HG03159 (cell line): ENCODE measurements at regions not wholly inside any gene's neighbourhood (a gene's known extent, or its start where the extent isn't known, plus 50 kb on each side); places are given as distances from the start of the nearest gene placed in this dataset.
"Not testable (repeated sequence)": the region's sequence is repeated elsewhere in the genome, so short reads cannot be mapped to it uniquely, and the experiment has no call there.

Experiments used
- ATAC-seq: cut with Tn5 transposase; IDR thresholded peaks from one replicate; pipeline ENCODE4 v1.9.1; 2021; ENCODE audit warnings: mild to moderate bottlenecking, moderate library complexity; ENCODE audit not compliant: unreplicated experiment

DNA sequence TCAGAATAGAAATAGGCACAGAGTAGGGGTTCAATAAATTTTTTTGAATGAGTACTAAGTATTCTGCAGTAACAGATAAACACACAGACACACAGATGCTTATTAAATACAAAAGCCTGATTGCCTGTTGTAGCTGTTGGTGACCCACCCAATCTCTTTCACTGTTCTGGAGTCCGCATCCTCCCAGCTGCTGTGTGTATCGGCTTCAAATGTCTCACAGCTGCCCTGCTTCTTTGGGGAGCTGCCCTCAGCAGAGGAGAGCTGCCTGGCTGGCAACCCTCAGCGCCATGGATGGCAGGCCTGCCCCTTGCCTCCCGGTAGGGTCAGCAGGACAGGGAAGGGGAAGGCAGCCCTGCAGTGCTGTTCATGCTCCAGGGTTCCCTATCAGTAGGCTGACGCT lies 50.5 kb upstream of the PRNP start:
- no peak for ATAC-seq

DNA sequence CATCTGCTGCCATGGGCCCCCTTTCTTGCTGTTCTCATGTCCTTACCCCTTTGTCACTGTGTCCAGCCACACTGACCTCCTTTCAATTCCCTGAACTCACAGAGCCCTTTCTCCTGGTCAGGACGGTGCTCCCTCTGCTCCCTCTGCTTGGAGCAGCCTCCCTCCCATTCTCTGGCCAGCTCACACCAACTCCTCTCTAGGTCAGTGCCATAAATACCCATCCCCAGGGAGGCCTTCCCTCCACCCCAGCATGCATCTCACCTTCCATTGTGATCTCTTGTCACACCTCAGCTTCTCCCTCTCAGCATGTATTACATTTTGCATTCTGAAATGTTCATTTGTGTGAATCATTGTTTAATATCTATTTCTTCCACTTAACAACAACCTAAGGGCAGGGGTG lies 50.9 kb upstream of the PRNP start:
- ATAC-seq = no peak

DNA sequence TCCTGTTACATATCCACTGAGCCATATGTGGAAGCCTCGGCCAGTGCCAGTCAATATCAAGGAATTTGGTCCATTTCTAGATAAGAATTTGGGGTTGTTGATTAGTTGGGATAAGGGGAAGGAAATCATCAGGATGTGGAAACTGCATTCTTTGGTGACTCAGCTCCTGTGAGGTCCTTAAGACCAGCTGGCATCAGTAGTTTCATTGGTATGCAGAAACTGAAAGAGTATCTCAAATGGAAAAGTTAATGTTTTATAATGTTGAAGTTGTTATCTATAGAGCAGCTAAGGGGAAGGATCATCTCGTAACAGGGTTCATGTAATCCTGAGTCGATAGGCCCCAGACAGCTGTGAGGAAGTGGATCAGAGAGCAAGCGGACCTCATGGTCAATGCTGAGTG lies 52.5 kb upstream of the PRNP start:
- no peak for ATAC-seq

DNA sequence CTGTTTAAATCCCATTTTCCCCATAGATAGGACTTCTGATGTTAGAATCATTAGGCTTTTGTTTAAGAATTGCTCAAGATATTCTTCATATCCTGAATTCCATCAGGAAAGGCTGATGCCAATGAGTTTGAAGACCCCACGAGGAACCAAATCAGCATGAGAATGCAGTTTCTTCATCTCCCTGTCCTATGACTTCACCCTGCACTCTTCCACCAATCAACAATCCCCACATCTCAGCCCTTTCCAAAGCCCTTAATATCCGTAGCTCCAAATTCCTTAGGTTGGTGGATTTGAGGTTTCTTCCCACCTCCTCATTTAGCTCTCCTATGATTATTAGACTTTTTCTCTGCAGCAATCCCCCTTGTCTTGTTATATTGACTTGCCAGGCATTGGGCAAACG lies 52.9 kb upstream of the PRNP start:
- ATAC-seq = no peak

DNA sequence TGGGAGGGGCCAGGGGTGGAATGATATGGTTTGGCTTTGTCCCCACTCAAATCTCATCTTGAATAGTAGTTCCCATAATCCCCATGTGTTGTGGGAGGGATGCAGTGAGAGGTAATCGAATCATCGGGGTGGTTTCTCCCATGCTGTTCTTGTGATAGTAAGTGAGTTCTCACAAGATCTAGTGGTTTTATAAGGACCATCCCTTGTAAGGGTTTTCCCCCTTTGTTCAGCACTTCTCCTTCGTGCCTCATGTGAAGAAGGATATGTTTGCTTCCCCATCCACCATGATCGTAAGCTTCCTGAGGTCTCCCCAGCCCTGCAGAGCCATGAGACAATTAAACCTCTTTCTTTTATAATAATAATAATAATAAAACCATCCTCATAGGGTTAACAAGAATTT lies 53.4 kb upstream of the PRNP start:
- ATAC-seq = no peak

DNA sequence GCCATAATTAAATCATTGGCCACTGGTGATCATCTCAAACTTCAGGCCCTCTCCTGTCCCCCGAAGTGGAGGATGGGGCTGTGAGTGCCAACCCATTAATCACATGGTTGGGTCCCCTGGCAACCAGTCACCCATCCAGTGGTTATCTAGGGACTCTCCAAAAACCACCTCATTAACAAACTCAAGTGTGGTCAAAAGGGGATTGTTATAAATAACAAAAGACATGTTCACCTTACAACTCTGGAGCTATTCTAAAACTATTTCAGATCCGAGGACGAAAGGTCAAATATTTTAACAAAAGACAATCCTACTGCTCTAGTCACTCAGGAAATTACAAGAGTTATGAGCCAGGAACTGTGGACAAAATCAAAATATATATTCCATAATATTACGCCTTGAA lies 60.0 kb upstream of the PRNP start:
- ATAC-seq = no peak

DNA sequence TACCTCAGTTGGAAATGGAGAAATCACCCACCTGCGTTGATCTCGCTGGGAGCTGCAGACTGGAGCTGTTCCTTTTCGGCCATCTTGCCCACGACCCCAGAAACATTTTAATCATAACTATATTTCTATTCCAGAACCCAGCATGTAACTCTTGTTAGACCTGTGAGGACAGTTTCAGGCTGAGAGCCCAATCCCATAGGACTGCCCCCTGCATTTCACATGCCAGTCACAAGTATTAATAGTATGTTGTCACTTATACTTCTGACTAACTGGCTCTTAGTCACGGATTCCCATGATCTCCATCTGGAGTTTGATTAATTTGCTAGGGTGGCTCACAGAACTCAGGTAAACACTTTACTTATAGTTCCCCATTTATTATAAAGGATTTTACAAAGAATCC lies 60.6 kb upstream of the PRNP start:
- no peak for ATAC-seq

DNA sequence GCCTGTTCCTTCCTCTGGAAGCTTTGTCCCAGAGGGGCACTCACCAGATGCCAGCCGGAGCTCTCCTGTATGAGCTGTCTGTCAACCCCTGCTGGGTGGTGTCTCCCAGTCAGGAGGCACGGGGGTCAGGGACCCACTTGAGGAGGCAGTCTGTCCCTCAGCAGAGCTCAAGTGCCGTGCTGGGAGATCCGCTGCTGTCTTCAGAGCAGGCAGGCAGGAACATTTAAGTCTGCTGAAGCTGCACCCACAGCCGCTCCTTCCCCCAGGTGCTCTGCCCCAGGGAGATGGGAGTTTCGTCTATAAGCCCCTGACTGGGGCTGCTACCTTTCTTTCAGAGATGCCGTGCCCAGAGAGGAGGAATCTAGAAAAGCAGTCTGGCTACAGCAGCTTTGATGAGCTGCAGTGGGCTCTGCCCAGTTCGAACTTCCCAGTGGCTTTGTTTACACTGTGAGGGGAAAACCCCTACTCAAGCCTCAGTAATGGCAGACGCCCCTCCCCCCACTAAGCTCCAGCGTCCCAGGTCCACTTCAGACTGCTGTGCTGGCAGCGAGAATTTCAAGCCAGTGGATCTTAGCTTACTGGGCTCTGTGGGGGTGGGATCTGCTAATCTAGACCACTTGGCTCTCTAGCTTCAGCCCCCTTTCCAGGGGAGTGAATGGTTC lies 61.5 kb upstream of the PRNP start:
- not testable (repeated sequence) for ATAC-seq

DNA sequence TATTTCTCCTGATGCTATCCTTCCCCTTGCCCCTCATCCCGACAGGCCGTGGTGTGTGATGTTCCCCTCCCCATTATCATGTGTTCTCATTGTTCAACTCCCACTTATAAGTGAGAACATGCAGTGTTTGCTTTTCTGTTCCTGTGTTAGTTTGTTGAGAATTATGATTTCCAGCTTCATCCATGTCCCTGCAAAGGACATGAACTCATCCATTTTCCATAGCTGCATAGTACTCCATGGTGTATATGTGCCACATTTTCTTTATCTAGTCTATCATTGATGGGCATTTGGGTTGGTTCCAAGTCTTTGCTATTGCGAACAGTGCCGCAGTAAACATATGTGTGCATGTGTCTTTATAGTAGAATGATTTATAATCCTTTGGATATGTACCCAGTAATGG lies 67.1 kb upstream of the PRNP start:
- ATAC-seq = not testable (repeated sequence)

DNA sequence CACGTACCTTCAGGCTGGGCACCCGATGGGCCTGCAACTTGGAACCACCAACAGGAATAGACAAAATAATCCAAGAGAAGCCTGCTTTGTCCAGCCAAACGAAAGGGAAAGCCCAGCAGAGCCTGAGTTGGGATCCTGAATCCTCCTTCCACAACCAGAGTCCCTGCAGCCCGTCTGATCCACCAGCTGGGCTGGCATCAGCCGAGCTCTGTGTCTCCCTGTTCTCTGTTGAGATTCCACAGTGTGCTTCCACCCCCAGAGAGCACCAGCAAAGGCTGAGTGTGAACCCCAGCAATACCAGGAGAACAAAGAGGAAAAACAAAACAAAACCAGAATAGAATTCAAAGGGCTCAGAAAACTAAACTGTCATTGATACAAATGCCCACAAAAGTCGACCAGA lies 68.8 kb upstream of the PRNP start:
- no peak for ATAC-seq

DNA sequence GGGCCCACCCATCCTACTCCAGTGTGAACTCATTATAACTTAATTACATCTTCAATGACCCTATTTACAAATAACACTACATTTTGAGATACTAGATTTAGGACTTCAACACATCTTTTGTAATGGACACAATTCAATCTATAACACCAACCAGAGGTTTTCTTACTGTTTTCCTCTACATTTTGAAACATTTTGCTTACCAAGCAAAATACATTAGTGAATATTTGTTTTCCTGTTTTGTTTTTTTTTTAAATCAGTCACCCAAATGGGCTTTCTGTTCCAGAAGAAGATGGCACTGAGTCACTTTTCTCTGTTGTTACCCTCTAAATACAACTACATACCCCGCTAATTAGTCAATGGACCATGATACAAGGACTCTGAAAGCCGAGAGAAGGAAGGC lies 69.2 kb upstream of the PRNP start:
- ATAC-seq = no peak

DNA sequence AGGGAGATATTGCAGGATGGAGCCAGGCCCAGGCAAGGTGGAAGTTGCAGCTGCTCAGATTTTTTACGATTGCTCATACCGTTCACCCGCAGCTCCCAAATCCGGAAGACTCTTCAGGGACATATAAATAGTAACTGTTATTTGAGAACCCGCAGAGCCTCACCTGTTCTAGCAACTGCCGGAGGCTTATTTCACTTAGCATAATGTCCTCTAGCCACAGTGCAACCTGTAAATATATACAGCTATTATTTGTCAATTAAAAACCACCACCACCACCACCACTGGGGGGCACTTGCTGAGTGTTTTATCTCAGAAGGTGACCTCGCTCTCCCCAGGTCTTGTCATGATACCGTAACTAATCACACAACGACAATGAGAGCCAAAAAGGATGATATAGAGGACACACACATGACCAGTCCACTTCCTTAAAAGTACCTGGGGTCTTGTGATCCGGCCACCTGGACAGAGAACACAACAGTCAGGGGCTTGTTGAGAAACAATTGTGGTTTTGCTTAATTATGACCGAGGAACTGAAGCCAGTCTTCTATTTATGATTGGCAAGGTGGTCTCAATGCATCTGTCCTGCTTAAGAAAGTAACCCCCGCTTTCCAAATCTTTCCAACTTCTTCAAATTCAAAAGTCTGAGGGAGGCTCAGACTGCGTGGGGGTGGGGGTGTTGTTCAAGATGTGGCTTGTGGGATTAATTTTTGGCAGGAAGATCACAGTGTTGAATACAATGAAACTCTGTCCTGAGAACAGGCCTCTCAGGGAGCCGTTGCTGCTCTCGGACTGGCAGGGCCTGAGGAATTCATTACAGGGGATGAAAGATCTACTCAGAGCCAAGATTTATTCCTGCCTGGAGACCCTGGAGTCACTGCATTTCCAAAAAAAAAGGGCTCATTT lies 72.3 kb upstream of the PRNP start:
- ATAC-seq = no peak

DNA sequence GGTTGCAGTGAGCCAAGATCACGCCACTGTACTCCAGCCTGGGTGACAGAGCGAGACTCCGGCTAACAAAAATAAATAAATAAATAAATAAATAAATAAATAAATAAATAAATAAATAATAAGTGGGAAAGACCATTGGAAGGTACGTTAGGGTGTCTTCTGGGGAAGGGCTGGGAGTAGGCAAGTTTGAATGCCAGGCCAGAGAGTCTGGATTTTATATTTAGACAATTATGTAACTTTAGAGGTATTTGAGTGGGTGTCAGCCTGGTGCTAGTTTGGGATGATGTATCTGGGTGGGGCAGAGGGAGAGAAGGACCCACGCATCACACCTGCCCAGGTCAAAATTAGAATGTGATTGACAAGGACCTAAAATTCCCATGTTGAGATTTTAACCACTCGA lies 73.1 kb upstream of the PRNP start:
- ATAC-seq = no peak

DNA sequence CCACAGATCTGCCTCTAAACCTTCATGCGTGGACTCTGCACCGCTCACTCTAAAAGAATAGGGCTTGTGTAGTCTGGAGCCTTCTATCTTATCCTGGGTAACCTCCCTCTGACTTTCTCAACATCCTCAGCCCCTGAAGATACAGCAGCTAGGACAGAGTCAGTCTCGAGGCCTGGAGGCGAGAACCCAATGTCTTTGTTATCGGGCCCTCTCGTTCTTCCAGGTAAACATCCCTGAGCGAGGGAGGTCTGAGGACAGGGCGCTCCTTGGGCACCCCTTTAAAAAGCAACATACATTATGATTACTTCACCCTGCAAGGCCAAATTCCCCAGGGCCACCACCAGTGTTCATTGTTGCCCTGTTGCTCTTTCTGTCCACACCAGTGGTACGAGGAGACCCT lies 75.4 kb upstream of the PRNP start:
- no peak for ATAC-seq

DNA sequence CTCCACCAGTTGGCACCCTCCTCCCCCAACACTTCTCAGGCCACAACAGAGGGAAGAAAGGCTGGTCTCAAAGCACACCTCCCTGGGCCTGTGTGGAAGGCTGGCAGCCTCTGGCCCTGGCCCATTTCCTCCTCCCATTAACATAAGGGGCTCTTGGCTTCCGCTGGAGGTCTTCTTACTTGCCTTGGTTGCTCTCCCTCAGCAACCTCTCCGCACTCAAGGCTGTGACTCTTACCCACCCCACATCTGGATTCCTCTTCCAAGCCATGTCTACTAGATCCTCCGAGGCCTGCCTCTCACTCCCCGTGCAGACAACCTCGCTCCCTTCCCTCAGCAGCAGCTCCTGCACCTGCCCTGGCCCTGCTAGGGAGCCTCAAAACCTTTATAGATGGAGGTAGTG lies 76.7 kb upstream of the PRNP start:
- ATAC-seq = no peak

DNA sequence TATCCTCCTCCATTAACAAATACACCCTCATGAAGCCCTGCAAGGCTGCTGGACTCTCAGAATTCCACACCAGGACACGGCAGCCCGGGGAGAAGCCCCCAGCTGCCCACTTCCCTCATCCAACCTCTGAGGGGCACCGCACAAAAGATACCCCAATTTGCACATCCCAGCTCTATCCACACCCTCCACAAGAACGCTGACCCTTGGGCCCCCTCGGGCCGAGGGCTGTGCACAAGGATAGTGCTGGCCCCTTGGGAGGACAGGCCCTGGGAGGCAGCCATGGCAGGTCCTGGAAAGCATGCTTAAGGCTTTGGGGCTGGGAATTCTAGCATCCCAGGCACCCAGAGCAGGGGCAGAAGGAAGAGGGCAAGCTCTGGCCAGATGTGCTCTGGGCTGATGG lies 77.4 kb upstream of the PRNP start:
- ATAC-seq = no peak

DNA sequence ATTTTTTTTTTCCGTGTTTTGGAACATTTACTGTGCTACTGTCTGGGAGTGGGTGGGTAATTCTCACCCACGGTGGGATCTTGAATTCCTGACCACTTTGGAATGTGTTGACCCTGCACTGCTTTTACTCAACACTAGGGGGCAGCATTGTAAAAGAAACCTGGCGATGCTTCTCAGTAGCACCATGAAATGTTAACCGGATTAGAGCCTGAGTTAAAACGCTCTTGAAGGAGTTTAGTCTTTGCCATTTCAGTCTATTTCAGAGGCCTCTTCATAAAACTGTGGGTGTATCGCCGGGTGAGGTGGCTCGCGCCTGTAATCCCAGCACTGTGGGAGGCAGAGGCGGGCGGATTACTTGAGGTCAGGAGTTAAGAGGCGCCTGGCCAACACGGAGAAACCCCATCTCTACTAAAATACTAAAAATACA lies 79.0 kb upstream of the PRNP start:
- ATAC-seq = no peak

DNA sequence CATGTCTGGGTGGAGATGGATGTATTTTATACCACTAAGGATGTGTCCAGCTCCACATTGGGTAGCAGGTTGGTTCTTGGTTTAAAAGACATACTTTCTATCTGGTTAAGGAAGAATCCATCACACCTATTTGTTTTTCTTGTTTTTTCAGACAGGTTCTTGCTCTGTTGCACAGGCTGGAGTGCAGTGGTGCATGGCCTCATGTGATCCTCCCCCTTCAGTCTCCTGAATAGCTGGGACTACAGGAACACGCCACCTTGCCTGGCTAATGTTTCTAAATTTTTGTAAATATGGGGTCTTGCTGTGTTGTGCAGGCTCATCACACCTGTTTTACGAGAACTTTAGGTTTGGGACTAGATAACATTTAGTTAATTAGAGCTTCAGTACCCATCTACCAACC lies 80.2 kb upstream of the PRNP start:
- no peak for ATAC-seq

DNA sequence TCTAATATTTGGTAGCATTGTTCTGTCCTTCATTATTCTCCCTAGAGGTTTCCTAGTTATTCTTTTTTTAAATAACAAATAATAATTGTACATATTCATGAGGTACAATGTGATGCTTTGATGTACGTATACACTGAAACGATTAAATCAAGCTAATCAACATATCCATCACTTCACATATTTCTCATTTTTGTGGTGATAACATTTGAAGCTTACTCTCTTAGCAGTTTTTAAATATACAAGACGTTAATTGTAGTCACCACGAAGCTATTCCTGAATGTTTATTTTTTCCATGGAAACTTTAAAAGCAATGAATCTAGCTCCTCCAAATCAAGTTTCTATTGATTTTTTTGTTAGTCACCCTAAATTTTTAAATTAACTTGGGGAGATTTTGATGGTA lies 81.1 kb upstream of the PRNP start:
- ATAC-seq = no peak

DNA sequence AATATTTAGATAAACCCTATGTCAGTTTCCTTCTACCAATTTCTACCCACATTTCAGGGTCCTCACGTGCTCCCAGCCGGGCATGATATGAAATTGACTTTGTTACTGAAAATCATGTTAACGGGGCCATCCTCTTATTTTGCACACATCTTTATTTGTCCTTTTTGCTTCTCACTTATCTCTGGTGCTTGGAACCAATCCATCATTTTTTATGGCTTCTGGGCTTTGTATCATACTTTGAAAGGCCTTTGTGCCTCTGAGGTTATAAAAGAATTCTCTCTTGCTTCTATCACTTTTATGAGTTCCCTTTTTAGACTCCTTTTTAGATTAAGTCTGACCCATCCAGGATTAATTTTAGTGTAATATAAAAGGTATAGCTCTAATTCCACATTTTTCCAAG lies 81.7 kb upstream of the PRNP start:
- no peak for ATAC-seq

DNA sequence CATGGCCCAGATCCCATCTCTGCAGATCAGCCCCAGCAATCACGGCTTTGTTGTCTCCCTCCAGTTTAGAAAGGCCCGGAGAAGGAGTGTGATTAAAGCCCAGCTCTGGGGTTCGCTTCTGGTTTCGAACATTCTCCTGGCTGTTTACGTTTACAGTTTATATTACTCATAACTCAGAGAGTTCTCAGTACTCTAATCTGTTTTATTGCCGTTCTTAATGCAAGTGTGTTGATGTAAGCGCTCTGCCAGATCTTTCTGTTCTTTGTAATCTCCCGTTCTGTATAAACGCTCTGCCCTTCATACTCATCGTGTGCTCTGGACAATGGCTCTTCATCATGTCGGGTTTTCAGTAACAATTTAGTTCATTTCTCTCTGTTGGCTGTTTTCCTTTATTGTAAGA lies 82.5 kb upstream of the PRNP start:
- no peak for ATAC-seq

DNA sequence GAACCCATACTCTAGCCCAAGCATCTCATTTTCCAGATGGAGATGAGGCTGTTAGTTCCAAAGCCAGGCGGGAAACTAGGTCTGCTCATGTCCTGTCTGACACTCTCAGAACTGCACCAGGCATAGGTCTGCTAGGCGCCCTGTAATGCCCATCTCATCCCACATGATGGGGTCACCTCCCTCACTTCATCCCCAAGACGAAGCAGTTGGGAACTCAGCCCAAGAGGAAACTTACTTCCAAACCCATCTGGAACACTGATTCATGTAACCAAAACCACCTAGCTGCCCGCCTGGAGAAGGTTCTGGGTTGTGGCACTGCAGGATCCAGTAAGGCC lies 84.0 kb upstream of the PRNP start:
- ATAC-seq = no peak
